HG03521 (cell line): ENCODE measurements at regions not wholly inside any gene's neighbourhood (a gene's known extent, or its start where the extent isn't known, plus 50 kb on each side); places are given as distances from the start of the nearest gene placed in this dataset.

Experiments used
- ATAC-seq: cut with Tn5 transposase; IDR thresholded peaks from one replicate; pipeline ENCODE4 v1.9.1; 2021; ENCODE audit warnings: mild to moderate bottlenecking, moderate library complexity; ENCODE audit not compliant: unreplicated experiment

GRCh38 chr2:196314157-196314556 lies 142.8 kb upstream of the STK17B start:
- no peak for ATAC-seq

GRCh38 chr2:196314780-196315179 lies 143.4 kb upstream of the STK17B start:
- no peak for ATAC-seq

DNA sequence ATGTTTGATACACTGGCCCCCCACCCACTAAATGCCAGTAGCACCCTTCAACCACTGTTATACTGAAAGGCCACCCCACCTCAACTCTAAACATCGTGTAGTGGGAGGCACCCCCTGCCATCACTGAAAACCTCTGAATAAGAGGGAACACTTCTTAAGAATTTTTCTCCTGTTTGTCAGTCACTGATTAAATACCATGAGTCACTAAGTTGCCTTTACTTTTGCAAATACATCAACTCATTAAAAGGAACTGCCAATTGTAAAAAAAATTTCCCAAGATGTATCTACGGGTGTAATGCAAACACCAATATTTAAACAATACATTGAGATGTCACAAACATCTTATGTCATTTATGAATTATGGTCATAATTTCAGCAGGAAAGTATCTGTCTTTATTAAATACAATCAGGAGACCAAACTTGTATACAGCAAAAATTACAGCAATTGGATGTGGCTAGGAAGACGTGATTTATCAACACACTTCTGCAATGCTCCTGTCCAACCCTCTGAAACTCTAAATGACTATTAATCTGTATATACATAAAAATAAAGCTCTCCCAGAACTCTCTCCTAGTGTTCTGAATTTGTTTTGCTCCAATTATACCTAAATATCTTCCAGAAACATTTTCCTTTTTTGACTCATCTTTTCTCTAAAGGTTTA lies 144.1 kb upstream of the STK17B start:
- ATAC-seq: no peak

- ATAC-seq: no peak
These were observed 144.7 kb upstream of the STK17B start for GRCh38 chr2:196316050-196316430.

DNA sequence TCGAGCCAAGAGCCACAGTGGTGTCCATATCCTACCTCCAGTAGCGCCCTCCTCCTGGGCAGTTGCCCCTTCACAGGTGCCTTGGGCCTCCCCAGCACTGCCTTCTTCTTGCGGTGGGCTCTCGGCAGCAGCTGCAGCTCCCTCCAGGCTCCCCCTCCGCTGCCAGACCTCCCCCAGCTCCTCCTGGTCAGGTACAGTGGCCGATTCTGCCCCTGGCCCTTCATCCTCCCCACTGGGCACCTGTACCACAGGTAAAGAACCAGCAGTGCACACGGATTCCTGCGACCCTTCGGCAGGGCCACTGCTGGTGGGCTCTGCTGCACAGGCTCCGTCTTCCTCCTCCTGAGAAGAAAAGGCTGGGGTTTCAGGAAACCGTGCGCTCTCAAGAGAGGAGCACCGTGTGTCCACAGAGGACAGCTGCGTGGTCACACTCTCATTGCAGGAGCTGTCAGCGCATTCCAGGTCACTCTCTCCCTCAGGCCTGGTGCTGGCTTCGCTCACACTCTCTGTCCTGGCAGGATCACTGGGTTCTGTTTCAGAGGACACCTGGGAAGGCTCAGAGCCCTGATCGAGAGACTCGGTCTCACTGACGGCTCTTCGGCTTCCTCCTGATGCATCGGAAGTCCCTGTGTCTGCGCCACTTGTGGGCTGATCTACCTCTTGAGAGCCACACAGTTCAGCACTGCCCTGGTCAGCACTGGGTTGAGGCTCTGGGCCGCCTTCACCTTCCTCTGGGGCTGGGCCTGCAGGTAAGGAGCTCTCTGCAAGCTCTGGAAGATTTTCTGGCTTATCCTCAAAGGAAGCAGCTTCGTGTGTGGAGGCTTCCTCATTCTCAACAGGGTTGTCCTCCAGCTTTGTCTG lies 147.4 kb upstream of the STK17B start:
- no peak for ATAC-seq

DNA sequence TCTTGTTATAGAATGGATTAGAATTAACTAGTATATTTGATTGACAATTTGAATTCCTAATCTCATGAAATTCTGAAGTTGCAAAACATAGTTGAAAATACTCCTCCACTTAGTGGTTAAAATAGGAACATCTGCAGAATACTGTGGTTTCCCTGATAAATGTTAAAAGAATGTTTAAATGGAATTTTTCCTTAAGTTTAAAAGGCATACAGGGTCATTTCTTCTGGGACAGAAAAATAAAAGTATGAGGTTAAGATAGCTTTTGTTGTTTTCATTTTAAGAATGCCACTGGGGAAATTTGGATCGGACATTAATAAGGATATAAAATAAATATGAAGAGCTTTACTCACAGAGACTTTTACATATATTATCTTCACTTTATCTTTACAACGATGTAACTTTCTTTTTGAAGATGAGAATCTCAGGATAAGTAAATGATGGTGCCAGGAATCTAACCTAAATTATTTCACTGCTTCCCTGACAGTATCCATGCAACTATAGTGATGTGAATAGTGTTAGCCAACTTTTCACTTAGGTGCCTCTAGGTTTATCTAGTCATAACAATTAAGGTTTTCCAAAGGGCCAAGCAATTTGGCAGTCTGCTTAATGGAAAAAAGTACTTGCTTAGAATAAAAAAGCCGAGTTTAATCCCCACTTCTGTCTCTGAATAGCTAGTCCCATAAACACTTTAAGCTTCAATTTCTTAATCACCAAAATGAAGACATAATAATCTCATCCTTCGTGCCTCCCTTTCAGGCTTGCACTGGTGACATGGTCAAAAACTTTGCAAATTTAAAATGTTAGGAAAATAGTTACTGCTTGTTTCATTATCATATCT lies 151.8 kb upstream of the STK17B start:
- no peak for ATAC-seq

DNA sequence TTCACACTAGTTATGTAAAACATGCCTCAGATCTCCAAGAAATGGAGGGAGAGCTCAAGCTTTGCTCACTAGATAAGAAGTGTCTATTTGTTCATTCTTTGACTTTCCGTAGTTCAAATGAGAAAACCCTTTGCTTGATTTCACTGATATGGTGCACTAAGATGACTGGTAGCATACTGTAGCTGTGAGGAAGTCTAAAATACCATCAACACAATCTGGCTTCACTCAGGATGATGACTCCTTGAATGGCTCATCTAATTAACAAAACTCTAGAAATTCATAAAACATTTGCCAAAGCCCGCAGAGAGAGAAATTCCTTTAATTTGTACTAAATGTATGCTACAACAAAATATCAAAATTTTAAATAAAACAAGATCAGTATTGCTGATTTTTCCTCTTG lies 152.8 kb upstream of the STK17B start:
- no peak for ATAC-seq

DNA sequence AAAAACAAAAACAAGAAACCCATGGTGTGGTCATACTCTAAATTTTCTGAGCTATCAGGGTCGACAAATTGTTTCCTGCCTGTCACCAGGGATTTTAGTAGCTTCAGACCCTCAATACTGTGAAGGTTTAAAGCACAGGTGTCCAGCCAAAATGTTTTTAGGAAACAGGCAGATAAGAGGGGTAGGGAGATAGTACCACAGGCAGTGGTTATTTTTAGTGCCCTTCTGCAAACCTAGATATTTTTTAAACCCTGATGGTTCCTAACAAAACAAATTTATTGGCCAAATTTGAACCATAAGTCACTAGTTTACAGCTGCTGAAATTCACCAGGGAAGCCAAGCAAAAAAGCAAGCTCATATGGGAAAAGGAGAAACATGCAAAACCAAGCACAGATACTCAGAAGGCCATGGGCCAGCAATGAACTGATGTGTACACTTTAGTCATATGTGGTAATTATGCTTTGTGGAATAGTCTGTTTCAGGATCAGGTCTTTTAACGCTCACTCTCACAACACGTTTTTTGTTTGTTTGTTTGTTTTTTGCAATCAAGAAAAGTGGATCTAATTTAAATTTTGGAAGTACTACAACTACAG lies 156.8 kb upstream of the STK17B start:
- no peak for ATAC-seq

DNA sequence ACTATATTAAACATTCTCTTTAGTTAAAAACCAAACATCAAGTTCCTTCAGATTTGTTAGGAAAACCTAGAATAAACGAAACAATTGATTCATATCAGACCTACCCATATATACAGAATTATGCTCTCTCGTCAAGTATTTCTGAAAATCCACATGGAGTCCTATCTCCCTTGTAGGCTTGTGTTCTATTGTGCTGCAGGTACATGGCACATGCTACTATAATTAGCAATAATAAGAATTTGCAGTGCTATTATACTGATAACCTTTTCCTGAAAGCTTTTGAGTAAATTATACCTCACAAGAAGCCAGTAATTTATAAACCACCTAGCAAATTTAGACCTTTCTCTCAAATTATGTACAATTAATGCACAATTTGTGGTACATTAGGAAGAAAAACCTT lies 158.6 kb upstream of the STK17B start:
- ATAC-seq: no peak

- ATAC-seq: no peak
These were observed 159.3 kb upstream of the STK17B start for GRCh38 chr2:196330645-196331044.

GRCh38 chr2:196331143-196331542 lies 159.8 kb upstream of the STK17B start:
- ATAC-seq: no peak

- ATAC-seq: no peak
These were observed 160.5 kb upstream of the STK17B start for GRCh38 chr2:196331851-196332250.

DNA sequence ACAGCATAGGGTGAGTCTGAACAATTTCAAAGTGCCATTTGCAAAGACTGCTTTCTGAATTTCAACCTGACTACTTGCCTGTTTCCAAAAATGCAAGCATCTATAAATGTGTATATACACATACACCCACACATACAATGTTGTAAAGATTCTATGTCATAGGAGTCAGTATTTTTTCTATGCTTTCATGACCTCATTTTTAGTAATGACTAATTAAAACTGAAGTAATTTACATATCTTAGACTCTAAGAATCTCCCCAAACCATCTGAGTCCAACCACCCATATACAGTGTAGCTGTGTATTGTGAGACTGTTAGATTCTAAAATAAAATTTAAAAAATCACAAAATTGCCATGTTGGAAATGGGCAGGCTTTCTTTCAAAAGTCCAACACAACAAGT lies 162.0 kb upstream of the STK17B start:
- no peak for ATAC-seq

GRCh38 chr2:196334710-196335109 lies 163.3 kb upstream of the STK17B start:
- no peak for ATAC-seq

GRCh38 chr2:196335221-196335634 lies 163.8 kb upstream of the STK17B start:
- ATAC-seq: no peak

DNA sequence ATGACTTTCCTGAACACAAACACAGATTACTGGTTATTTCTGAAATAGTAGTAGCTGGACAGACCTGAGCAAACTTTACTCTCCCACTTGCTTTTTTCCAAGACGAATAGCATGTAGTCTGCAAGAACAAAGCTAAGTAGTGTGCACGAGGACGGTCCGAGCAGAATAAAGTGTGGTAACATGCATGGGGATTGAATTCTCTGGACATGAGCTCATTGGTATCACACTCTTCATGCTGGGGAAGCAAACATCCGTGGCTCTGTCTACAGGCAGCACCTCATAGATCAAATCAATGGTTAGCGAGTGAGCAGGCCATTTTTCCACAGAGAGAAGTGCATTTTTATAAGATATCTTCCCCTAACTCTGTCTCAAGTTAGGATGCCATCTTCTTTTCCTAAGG lies 164.8 kb upstream of the STK17B start:
- ATAC-seq: no peak

DNA sequence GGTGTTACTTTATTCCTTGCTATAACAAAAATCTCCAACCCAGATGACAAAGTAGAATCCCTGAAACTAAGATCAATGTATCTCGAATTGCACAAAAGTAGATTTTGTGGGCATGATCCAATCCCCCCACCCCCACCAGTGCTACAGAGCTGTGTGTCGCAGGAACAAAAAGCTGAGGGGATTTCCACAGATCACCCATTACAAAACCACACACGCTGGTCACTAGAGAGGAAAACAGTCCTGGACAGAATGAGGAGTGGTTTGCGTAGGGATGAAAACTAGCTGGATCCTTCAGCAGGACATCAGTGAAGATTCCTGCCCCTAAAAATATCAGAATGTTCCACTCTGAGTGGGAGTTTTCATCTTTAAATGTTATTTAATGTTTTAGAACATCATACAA lies 165.3 kb upstream of the STK17B start:
- no peak for ATAC-seq

DNA sequence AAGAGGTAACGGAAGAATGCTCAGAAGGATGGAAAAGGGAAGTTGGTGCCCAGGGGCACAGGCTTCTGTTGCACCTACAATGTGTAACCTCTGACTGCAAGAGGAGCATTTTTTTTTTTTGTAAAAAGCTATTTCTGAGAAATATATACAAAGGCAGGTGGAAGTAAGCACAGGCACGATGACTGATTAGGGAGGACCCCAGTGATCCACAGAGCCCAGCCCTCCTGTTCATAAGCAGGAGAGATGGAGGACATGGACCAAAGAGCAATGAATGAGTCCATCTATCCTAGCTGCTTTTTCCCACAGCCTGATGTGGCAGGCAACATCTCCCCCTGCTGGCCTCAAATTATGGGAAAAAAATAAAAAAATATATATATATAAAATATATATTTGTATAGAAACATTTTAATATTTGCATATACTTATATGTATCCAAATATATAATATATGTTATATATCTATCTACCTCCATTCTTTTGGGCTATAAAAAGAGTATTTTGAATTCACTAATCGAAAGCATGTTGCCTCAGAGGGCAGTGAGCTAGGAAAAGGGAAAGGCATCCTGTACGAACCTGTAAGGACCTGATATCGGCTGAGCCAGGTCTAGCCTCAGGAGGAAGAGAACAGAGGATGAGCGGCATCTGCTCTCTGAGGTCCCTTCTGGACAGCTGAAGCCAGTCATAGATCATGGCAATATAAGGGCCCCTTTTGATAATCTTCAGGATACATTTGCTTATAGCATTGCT lies 166.0 kb upstream of the STK17B start:
- ATAC-seq: no peak

DNA sequence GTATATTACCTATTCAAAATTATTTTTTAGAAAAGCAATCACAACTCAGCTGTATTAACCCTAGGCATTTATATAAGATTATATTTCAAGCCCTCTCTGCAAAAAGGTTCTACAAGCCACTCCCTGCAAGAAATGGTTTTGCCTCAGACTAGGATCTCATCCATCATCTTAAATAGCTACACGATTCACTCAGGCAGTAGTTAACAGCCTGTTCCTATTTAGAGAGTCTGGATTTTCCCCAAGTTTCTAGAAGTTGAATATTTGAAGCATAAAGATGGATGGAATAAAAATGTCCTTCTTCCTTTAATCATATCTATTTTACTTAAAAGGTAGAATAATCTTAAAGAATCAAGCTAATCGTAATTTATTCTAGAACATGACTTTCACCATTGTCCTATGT lies 167.1 kb upstream of the STK17B start:
- no peak for ATAC-seq

- ATAC-seq: no peak
These were observed 170.0 kb upstream of the STK17B start for GRCh38 chr2:196341277-196341841.
